GM12892 (cell line): ENCODE measurements at regions not wholly inside any gene's neighbourhood (a gene's known extent, or its start where the extent isn't known, plus 50 kb on each side); places are given as distances from the start of the nearest gene placed in this dataset.

Experiments used
- POLR2A ChIP-seq: IDR thresholded peaks from 2 replicates; pipeline ENCODE4 v1.6.1; 2011; ENCODE audit warnings: low read depth, low read length, control low read depth
- POLR2AphosphoS5 ChIP-seq: IDR thresholded peaks from 2 replicates; pipeline ENCODE4 v1.6.1; 2011; ENCODE audit warnings: low read depth, low read length, control low read depth
- TAF1 ChIP-seq: IDR thresholded peaks from 2 replicates; pipeline ENCODE4 v1.6.1; 2011; ENCODE audit warnings: low read depth, mild to moderate bottlenecking, control low read depth, low read length, borderline replicate concordance

GRCh38 chr2:238726670-238727584, 121.0 kb upstream of the TWIST2 start:
- TF ChIP-seq POLR2A (no peak), POLR2AphosphoS5 (no peak), TAF1 (no peak)
